BJ (cell line): ENCODE measurements at regions not wholly inside any gene's neighbourhood (a gene's known extent, or its start where the extent isn't known, plus 50 kb on each side); places are given as distances from the start of the nearest gene placed in this dataset.

Experiments
- CTCF ChIA-PET: fragments of 350-600 bp; formaldehyde crosslinking; extraction: SDS; loops from one replicate; lab custom pipeline; 2021; ENCODE audit warnings: antibody characterized with exemption, inconsistent platforms; lab: Yijun Ruan, JAX
- POLR2A ChIA-PET: fragments of 300-600 bp; sonication (Branson Sonifier 250); formaldehyde crosslinking; extraction: SDS; loops from one replicate; lab custom pipeline; 2021; ENCODE audit warnings: antibody characterized with exemption; lab: Charles Lee
- DNase-seq: peaks from one replicate; pipeline ENCODE4 v3.0.0-alpha.2; 2011; ENCODE audit warnings: low read depth
- H3K27me3 ChIP-seq: 2 replicates; pipeline ENCODE4 v1.6.0; 2011; ENCODE audit warnings: low read length; ENCODE audit not compliant: control insufficient read depth, insufficient read depth
- H3K36me3 ChIP-seq: 2 replicates; pipeline ENCODE4 v1.5.1; 2011; ENCODE audit warnings: low read length; ENCODE audit not compliant: control insufficient read depth, insufficient read depth
- H3K4me3 ChIP-seq: 2 replicates; pipeline ENCODE4 v1.5.1; 2011; ENCODE audit warnings: low read depth, mild to moderate bottlenecking, control low read depth, low read length
- TF ChIP-seq, protein P1 (sequence below): IDR thresholded peaks from 2 replicates; pipeline ENCODE4 v1.5.1; 2011; ENCODE audit warnings: low read depth, mild to moderate bottlenecking, control low read depth, inconsistent platforms, low read length, moderate library complexity; ENCODE audit not compliant: insufficient read depth

DNA sequence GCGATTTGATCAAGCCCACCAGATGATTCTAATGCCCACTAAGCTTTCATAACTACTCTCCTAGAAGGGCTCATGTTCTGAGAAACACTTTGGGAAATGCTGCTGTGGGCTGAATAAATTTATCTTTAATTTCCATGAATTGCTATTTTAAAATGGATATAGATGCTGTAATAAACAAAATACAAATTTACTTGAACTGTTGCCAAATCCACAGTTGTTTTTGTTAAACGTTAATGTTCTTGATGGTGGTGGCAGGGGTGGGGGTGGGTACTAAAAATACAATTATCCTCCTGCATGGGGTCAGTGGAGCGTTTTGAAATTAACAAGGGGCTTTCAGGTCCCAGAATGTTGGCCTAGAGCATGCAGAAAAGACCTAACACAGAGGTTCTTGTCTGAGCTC lies 244.7 kb upstream of the POU3F1 start:
- CTCF ChIA-PET, result no interaction called here
- H3K4me3 ChIP-seq, result no peak overlapping the region
- TF ChIP-seq, protein P1, sequence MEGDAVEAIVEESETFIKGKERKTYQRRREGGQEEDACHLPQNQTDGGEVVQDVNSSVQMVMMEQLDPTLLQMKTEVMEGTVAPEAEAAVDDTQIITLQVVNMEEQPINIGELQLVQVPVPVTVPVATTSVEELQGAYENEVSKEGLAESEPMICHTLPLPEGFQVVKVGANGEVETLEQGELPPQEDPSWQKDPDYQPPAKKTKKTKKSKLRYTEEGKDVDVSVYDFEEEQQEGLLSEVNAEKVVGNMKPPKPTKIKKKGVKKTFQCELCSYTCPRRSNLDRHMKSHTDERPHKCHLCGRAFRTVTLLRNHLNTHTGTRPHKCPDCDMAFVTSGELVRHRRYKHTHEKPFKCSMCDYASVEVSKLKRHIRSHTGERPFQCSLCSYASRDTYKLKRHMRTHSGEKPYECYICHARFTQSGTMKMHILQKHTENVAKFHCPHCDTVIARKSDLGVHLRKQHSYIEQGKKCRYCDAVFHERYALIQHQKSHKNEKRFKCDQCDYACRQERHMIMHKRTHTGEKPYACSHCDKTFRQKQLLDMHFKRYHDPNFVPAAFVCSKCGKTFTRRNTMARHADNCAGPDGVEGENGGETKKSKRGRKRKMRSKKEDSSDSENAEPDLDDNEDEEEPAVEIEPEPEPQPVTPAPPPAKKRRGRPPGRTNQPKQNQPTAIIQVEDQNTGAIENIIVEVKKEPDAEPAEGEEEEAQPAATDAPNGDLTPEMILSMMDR, result no peak
- peaks cover 3% of the 10 kb centered on the region for H3K27me3 ChIP-seq
- no peaks in the 10 kb centered on the region for H3K36me3 ChIP-seq
- DNase-seq, result no peak
- POLR2A ChIA-PET, result no interaction called here

- DNase-seq, result no peak
- H3K36me3 ChIP-seq, result no peaks in the 10 kb centered on the region
- TF ChIP-seq, protein P1, result no peak
- peaks cover 3% of the 10 kb centered on the region for H3K27me3 ChIP-seq
- ChIA-PET CTCF (no interaction called here), POLR2A (no interaction called here)
- no peak overlapping the region for H3K4me3 ChIP-seq
Observed at GRCh38 chr1:38289034-38289433, 242.4 kb upstream of the POU3F1 start.

- no peak for DNase-seq
- Histone ChIP-seq H3K36me3 (no peaks in the 10 kb centered on the region), H3K4me3 (no peak overlapping the region), H3K27me3 (peaks cover 3% of the 10 kb centered on the region; the same call in 1 of the 2 replicates)
- CTCF ChIA-PET, result no interaction called here
- TF ChIP-seq, protein P1, result no peak
- POLR2A ChIA-PET, result no interaction called here
Observed at GRCh38 chr1:38287547-38287946, 241.0 kb upstream of the POU3F1 start.

DNA sequence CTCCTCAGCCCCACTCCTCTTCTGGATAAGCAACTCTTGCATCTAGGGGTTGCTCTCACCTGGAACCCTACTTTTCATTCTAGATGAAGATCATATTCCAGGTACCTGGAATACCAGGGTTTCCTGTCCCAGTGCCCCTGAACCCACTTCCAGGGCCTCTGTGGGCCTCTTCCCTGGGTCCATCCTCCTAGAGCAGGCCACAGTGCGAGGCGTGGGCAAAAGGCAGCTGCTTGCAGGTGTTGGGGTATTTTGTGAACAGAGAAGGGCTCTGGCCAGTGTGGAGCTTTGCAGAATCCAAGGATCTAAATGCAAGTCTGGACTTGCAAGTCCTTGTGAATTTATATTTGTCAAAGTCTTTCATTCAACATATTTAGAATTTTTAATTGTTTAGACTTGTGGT lies 240.4 kb upstream of the POU3F1 start:
- Histone ChIP-seq H3K4me3 (no peak overlapping the region), H3K36me3 (no peaks in the 10 kb centered on the region), H3K27me3 (peaks cover under 1% of the 10 kb centered on the region; the same call in 1 of the 2 replicates)
- no peak for DNase-seq
- CTCF ChIA-PET, result no interaction called here
- POLR2A ChIA-PET, result interaction anchor here (0.5 kb wide), 1 partner anchor 75 kb away, joined by 4 read pairs; no protein-coding TSS in a partner anchor
- TF ChIP-seq, protein P1, result no peak

- POLR2A ChIA-PET, result no interaction called here
Observed at GRCh38 chr1:38285807-38286530, 239.4 kb upstream of the POU3F1 start.

More at GRCh38 chr1:38285807-38286530, 239.4 kb upstream of the POU3F1 start:
- DNase-seq, result no peak
- Histone ChIP-seq H3K27me3 (no peaks in the 10 kb centered on the region), H3K4me3 (no peak overlapping the region), H3K36me3 (no peaks in the 10 kb centered on the region)
- TF ChIP-seq, protein P1, result no peak
- CTCF ChIA-PET, result no interaction called here
